Trophoblast cell (in vitro differentiated cells and primary cell): ENCODE measurements at regions not wholly inside any gene's neighbourhood (a gene's known extent, or its start where the extent isn't known, plus 50 kb on each side); places are given as distances from the start of the nearest gene placed in this dataset.

Experiments used
- DNase-seq, 2 donors: peaks; one replicate each; pipeline ENCODE4 v3.0.0-alpha.2; 2016
- H2AFZ ChIP-seq: 2 replicates; pipeline ENCODE4 v1.6.1; 2013; ENCODE audit warnings: low read length, moderate library complexity, mild to moderate bottlenecking; ENCODE audit not compliant: insufficient read depth, poor library complexity
- H2AK5ac ChIP-seq: 2 replicates; pipeline ENCODE4 v1.6.1; 2013; ENCODE audit warnings: mild to moderate bottlenecking, low read length
- H2BK120ac ChIP-seq: 2 replicates; pipeline ENCODE4 v1.6.1; 2013; ENCODE audit warnings: low read length, mild to moderate bottlenecking, moderate library complexity; ENCODE audit not compliant: insufficient read depth, poor library complexity
- H2BK12ac ChIP-seq: 2 replicates; pipeline ENCODE4 v1.6.1; 2013; ENCODE audit warnings: mild to moderate bottlenecking, low read length, moderate library complexity
- H2BK5ac ChIP-seq: 2 replicates; pipeline ENCODE4 v1.6.1; 2013; ENCODE audit warnings: low read length, low read depth, moderate library complexity, mild to moderate bottlenecking; ENCODE audit not compliant: poor library complexity
- H3K14ac ChIP-seq: 2 replicates; pipeline ENCODE4 v1.6.1; 2013; ENCODE audit warnings: mild to moderate bottlenecking, low read length
- H3K18ac ChIP-seq: 2 replicates; pipeline ENCODE4 v1.6.1; 2013; ENCODE audit warnings: mild to moderate bottlenecking, low read length
- H3K23ac ChIP-seq: 2 replicates; pipeline ENCODE4 v1.6.1; 2013; ENCODE audit warnings: low read length
- H3K27ac ChIP-seq: 2 replicates; pipeline ENCODE4 v1.5.1; 2013; ENCODE audit warnings: low read depth, mild to moderate bottlenecking, inconsistent platforms, low read length, moderate library complexity
- H3K27me3 ChIP-seq: 2 replicates; pipeline ENCODE4 v1.6.1; 2013; ENCODE audit warnings: inconsistent platforms, mild to moderate bottlenecking, low read length, moderate library complexity; ENCODE audit not compliant: insufficient read depth
- H3K36me3 ChIP-seq, 2 experiments: 1 replicate in 1 of 2; 2 replicates in 1 of 2; pipeline ENCODE4 v1.6.1; 2013; ENCODE audit warnings: low read length in 2 of 2, mild to moderate bottlenecking in 2 of 2, moderate library complexity in 1 of 2; ENCODE audit not compliant: insufficient read depth in 2 of 2, control insufficient read depth in 1 of 2
- H3K4ac ChIP-seq: 2 replicates; pipeline ENCODE4 v1.6.1; 2013; ENCODE audit warnings: low read depth, mild to moderate bottlenecking, low read length, moderate library complexity
- H3K4me1 ChIP-seq, 2 experiments: 1 replicate in 1 of 2; 2 replicates in 1 of 2; pipeline ENCODE4 v1.6.1; 2013; ENCODE audit warnings: low read length in 2 of 2, mild to moderate bottlenecking in 2 of 2, moderate library complexity in 1 of 2; ENCODE audit not compliant: insufficient read depth in 2 of 2, control insufficient read depth in 1 of 2
- H3K4me2 ChIP-seq: 2 replicates; pipeline ENCODE4 v1.6.1; 2013; ENCODE audit warnings: inconsistent platforms, mild to moderate bottlenecking, low read length, moderate library complexity
- H3K4me3 ChIP-seq: 2 replicates; pipeline ENCODE4 v1.5.1; 2013; ENCODE audit warnings: mild to moderate bottlenecking, low read depth, low read length, inconsistent platforms
- H3K79me1 ChIP-seq: one replicate; pipeline ENCODE4 v1.6.1; 2013; ENCODE audit warnings: low read length
- H3K79me2 ChIP-seq: 2 replicates; pipeline ENCODE4 v1.6.1; 2013; ENCODE audit warnings: low read length, mild to moderate bottlenecking; ENCODE audit not compliant: control insufficient read depth, insufficient read depth, poor library complexity
- H3K9ac ChIP-seq: 2 replicates; pipeline ENCODE4 v1.6.1; 2013; ENCODE audit warnings: mild to moderate bottlenecking, low read length
- H3K9me3 ChIP-seq: 2 replicates; pipeline ENCODE4 v1.6.1; 2013; ENCODE audit warnings: low read depth, mild to moderate bottlenecking, control low read depth, inconsistent platforms, low read length; ENCODE audit not compliant: insufficient read depth
- H4K12ac ChIP-seq: 2 replicates; pipeline ENCODE4 v1.6.1; 2013; ENCODE audit warnings: low read depth, mild to moderate bottlenecking, low read length, moderate library complexity
- H4K8ac ChIP-seq: 2 replicates; pipeline ENCODE4 v1.6.1; 2013; ENCODE audit warnings: low read depth, mild to moderate bottlenecking, low read length, moderate library complexity
- H4K91ac ChIP-seq: one replicate; pipeline ENCODE4 v1.6.1; 2013; ENCODE audit warnings: low read depth, mild to moderate bottlenecking, low read length, moderate library complexity
- WGBS: extraction: QIAGEN DNeasy Blood & Tissue Kit; methylation state at CpG from one replicate; pipeline ENCODE4 v1.1.7; 2013; ENCODE audit warnings: missing lambda C conversion rate; ENCODE audit not compliant: insufficient read length, insufficient coverage; ENCODE audit errors: extremely low coverage; 5-methylcytosine and 5-hydroxymethylcytosine counted together

GRCh38 chr14:89641495-89642175 is 224.6 kb upstream of the FOXN3 start:
- Histone ChIP-seq H3K18ac (no peak overlapping the region), H3K9ac (no peak overlapping the region), H3K23ac (no peak overlapping the region), H3K4me2 (no peak overlapping the region), H4K8ac (no peak overlapping the region), H2BK12ac (no peak overlapping the region), H2BK5ac (no peak overlapping the region), H4K12ac (no peak overlapping the region), H2AK5ac (no peak overlapping the region), H3K79me2 (no peaks in the 10 kb centered on the region), H3K4ac (no peak overlapping the region), H2AFZ (no peak overlapping the region), H2BK120ac (no peak overlapping the region), H3K36me3 (no peaks in the 10 kb centered on the region), H3K4me3 (no peak overlapping the region), H3K4me1 (no peaks in the 10 kb centered on the region), H3K14ac (no peak overlapping the region), H4K91ac (no peak overlapping the region), H3K27me3 (no peaks in the 10 kb centered on the region), H3K27ac (no peak overlapping the region), H3K9me3 (no peaks in the 10 kb centered on the region), H3K79me1 (no peaks in the 10 kb centered on the region)
- DNase-seq = no peak
- WGBS = no CpG with 5 or more reads among the region's 8 CpGs

- Histone ChIP-seq H2BK120ac (no peak overlapping the region), H3K18ac (no peak overlapping the region), H3K14ac (no peak overlapping the region), H3K9ac (no peak overlapping the region), H3K4ac (no peak overlapping the region), H3K4me3 (no peak overlapping the region), H2AK5ac (no peak overlapping the region), H4K8ac (no peak overlapping the region), H3K4me1 (no peaks in the 10 kb centered on the region), H2BK12ac (no peak overlapping the region), H2AFZ (no peak overlapping the region), H3K36me3 (no peaks in the 10 kb centered on the region), H3K79me2 (no peaks in the 10 kb centered on the region), H2BK5ac (no peak overlapping the region), H4K91ac (no peak overlapping the region), H3K4me2 (no peak overlapping the region), H3K27ac (no peak overlapping the region), H3K27me3 (no peaks in the 10 kb centered on the region), H4K12ac (no peak overlapping the region), H3K79me1 (no peaks in the 10 kb centered on the region), H3K23ac (no peak overlapping the region), H3K9me3 (no peaks in the 10 kb centered on the region)
- peak; percentile 36 to 81 for DNase-seq
- no CpG with 5 or more reads among the region's 2 CpGs for WGBS
Observed at GRCh38 chr14:89640141-89640540, 223.1 kb upstream of the FOXN3 start.

- H2BK5ac ChIP-seq = no peak overlapping the region
- H2BK120ac ChIP-seq = no peak overlapping the region
- H4K8ac ChIP-seq = no peak overlapping the region
- H2AFZ ChIP-seq = no peak overlapping the region
- no peaks in the 10 kb centered on the region for H3K9me3 ChIP-seq
- H3K14ac ChIP-seq = no peak overlapping the region
- no peak overlapping the region for H2AK5ac ChIP-seq
- H3K9ac ChIP-seq = no peak overlapping the region
- H3K79me2 ChIP-seq = no peaks in the 10 kb centered on the region
- WGBS = no CpG with 5 or more reads among the region's 1 CpG
- no peaks in the 10 kb centered on the region for H3K4me1 ChIP-seq
- H3K36me3 ChIP-seq = no peaks in the 10 kb centered on the region
- H3K4ac ChIP-seq = no peak overlapping the region
- no peak overlapping the region for H3K23ac ChIP-seq
- H4K12ac ChIP-seq = no peak overlapping the region
- H2BK12ac ChIP-seq = no peak overlapping the region
- H3K79me1 ChIP-seq = no peaks in the 10 kb centered on the region
- H3K4me2 ChIP-seq = no peak overlapping the region
- no peak overlapping the region for H4K91ac ChIP-seq
- no peak overlapping the region for H3K4me3 ChIP-seq
- H3K27ac ChIP-seq = no peak overlapping the region
- no peak for DNase-seq
- H3K27me3 ChIP-seq = no peaks in the 10 kb centered on the region
- H3K18ac ChIP-seq = no peak overlapping the region
Observed at GRCh38 chr14:89639687-89640086, 222.7 kb upstream of the FOXN3 start.

DNA sequence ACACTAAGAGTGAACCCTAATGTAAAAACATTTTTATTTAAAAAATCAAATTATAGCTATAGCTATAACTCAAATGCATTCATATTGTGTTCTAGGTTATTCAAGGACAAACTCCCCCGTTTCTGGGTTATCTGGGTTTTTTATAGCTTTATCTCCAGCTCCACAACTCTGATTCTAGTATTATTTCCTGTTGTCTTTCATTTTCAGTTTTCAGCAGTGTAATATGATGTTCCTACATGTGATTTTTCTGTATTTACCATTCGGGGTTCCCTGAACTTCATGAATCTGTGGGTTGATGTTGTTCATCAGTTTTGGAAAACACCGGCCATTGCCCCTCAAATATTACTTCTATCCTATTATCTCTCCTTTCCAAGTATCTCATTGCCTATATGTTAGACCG is 221.9 kb upstream of the FOXN3 start:
- Histone ChIP-seq H3K14ac (no peak overlapping the region), H4K12ac (no peak overlapping the region), H4K8ac (no peak overlapping the region), H3K4me3 (no peak overlapping the region), H2AFZ (no peak overlapping the region), H3K27me3 (no peaks in the 10 kb centered on the region), H3K79me1 (no peaks in the 10 kb centered on the region), H2BK12ac (no peak overlapping the region), H3K9ac (no peak overlapping the region), H3K27ac (no peak overlapping the region), H3K79me2 (no peaks in the 10 kb centered on the region), H3K23ac (no peak overlapping the region), H3K9me3 (no peaks in the 10 kb centered on the region), H3K4me2 (no peak overlapping the region), H2BK5ac (no peak overlapping the region), H3K4ac (no peak overlapping the region), H2AK5ac (no peak overlapping the region), H3K36me3 (no peaks in the 10 kb centered on the region), H4K91ac (no peak overlapping the region), H3K4me1 (no peaks in the 10 kb centered on the region), H3K18ac (no peak overlapping the region), H2BK120ac (no peak overlapping the region)
- no peak for DNase-seq
- WGBS = no CpG with 5 or more reads among the region's 4 CpGs
